ENCODE measurements at regions not wholly inside any gene's neighbourhood (a gene's known extent, or its start where the extent isn't known, plus 50 kb on each side); places are given as distances from the start of the nearest gene placed in this dataset.

- Histone ChIP-seq H3K36me3 (ENCODE audit: control insufficient read depth in 4 of 4, insufficient read depth in 3 of 4, low read depth in 1 of 4, low read length in 3 of 4) (no peaks in the 10 kb centered on the region), H3K4me1 (ENCODE audit: control insufficient read depth in 4 of 4, insufficient read depth in 4 of 4, low read length in 3 of 4) (no peaks in the 10 kb centered on the region), H3K27ac (ENCODE audit: low read depth in 1 of 2, low read length in 2 of 2) (no peak overlapping the region), H3K4me3 (ENCODE audit: low read depth in 1 of 3, low read length in 3 of 3) (no peak overlapping the region), H3K9ac (ENCODE audit: low read depth in 1 of 2, low read length in 2 of 2) (no peak overlapping the region), H3K27me3 (ENCODE audit: control insufficient read depth in 4 of 4, insufficient read depth in 4 of 4, low read length in 3 of 4) (no peaks in the 10 kb centered on the region), H3K9me3 (ENCODE audit: control insufficient read depth in 4 of 4, low read length in 3 of 4) (no peaks in the 10 kb centered on the region)
- DNase-seq (ENCODE audit: low spot score), result no peak
- WGBS, result 83% methylated on average over 1 of the region's 1 CpG
- no peak for TF ChIP-seq JUND (IDR thresholded peaks at IDR 0.05)
- no peak for TF ChIP-seq CTCF (IDR thresholded peaks at IDR 0.05; ENCODE audit: low read depth, low read length, missing input control)
- TF ChIP-seq RXRA (IDR thresholded peaks at IDR 0.05), result no peak
- TF ChIP-seq RAD21 (IDR thresholded peaks at IDR 0.05), result no peak
- TF ChIP-seq YY1 (IDR thresholded peaks at IDR 0.05), result no peak
- TF ChIP-seq HNF4A (conservative IDR thresholded peaks at IDR 0.05), result no peak
- TF ChIP-seq HNF4G (IDR thresholded peaks at IDR 0.05), result no peak
- no peak for TF ChIP-seq TAF1 (conservative IDR thresholded peaks at IDR 0.05)
- no peak for TF ChIP-seq NR2F2 (IDR thresholded peaks at IDR 0.05)
- TF ChIP-seq SP1 (IDR thresholded peaks at IDR 0.05), result no peak
- TF ChIP-seq ATF3 (IDR thresholded peaks at IDR 0.05), result no peak
- TF ChIP-seq GABPA (IDR thresholded peaks at IDR 0.05 in 1 of 2, conservative IDR thresholded peaks at IDR 0.05 in 1 of 2), result no peak
Observed at GRCh38 chrX:124820738-124821137, 474.4 kb downstream of the SH2D1A start.

GRCh38 chrX:124827258-124827845 is 481.0 kb downstream of the SH2D1A start:
- H3K4me1 ChIP-seq (ENCODE audit: control insufficient read depth in 4 of 4, insufficient read depth in 4 of 4, low read length in 3 of 4), result no peaks in the 10 kb centered on the region
- H3K27me3 ChIP-seq (ENCODE audit: control insufficient read depth in 4 of 4, insufficient read depth in 4 of 4, low read length in 3 of 4), result no peaks in the 10 kb centered on the region
- no peak for DNase-seq (ENCODE audit: low spot score)

More at GRCh38 chrX:124827258-124827845, 481.0 kb downstream of the SH2D1A start:
- Histone ChIP-seq H3K9me3 (ENCODE audit: control insufficient read depth in 4 of 4, low read length in 3 of 4) (no peaks in the 10 kb centered on the region), H3K9ac (ENCODE audit: low read depth in 1 of 2, low read length in 2 of 2) (no peak overlapping the region), H3K27ac (ENCODE audit: low read depth in 1 of 2, low read length in 2 of 2) (no peak overlapping the region), H3K36me3 (ENCODE audit: control insufficient read depth in 4 of 4, insufficient read depth in 3 of 4, low read depth in 1 of 4, low read length in 3 of 4) (no peaks in the 10 kb centered on the region), H3K4me3 (ENCODE audit: low read depth in 1 of 3, low read length in 3 of 3) (no peak overlapping the region)
- TF ChIP-seq RXRA (IDR thresholded peaks at IDR 0.05) (peak in 1 of 2 donors; percentile 7), FOXA1 (IDR thresholded peaks at IDR 0.05) (no peak), HNF4A (conservative IDR thresholded peaks at IDR 0.05) (peak; percentile 18 to 42), ZBTB33 (IDR thresholded peaks at IDR 0.05) (no peak), HNF4G (IDR thresholded peaks at IDR 0.05) (peak; percentile 8), NR2F2 (IDR thresholded peaks at IDR 0.05) (peak; percentile 43)
- WGBS, result 65% methylated on average over 6 of the region's 6 CpGs
